Right atrium auricular region (tissue), 2 donors: ENCODE measurements at regions not wholly inside any gene's neighbourhood (a gene's known extent, or its start where the extent isn't known, plus 50 kb on each side); places are given as distances from the start of the nearest gene placed in this dataset.

Experiments
- DNase-seq: peaks from one replicate; pipeline ENCODE4 v3.0.0-alpha.2; 2019; ENCODE audit warnings: low spot score
- H3K27ac ChIP-seq, 2 donors: fragments of 200-600 bp; sonication (generic); 1 replicate in 1 of 2; 2 replicates in 1 of 2; pipeline ENCODE4 v1.5.1; 2016 to 2019
- H3K27me3 ChIP-seq, 2 donors: fragments of 200-600 bp; sonication (generic); one replicate each; pipeline versions ENCODE4 v1.5.1 to v1.6.0; 2017 to 2019
- H3K36me3 ChIP-seq: fragments of 200-600 bp; sonication (generic); one replicate; pipeline ENCODE4 v1.5.1; 2016
- H3K4me1 ChIP-seq, 2 donors: fragments of 200-600 bp; sonication (generic); one replicate each; pipeline versions ENCODE4 v1.5.1 to v1.6.0; 2017 to 2019
- H3K4me3 ChIP-seq, 2 donors: fragments of 200-600 bp; sonication (generic); 1 replicate in 1 of 2; 2 replicates in 1 of 2; pipeline ENCODE4 v1.5.1; 2017 to 2019; ENCODE audit warnings: mild to moderate bottlenecking in 1 of 2, moderate library complexity in 1 of 2
- H3K9me3 ChIP-seq, 2 donors: fragments of 200-600 bp; sonication (generic); one replicate each; pipeline ENCODE4 v1.5.1; 2019
- CTCF ChIP-seq, 2 donors: fragments of 200-600 bp; sonication (generic); IDR thresholded peaks; one replicate each; pipeline ENCODE4 v1.5.1; 2019; ENCODE audit warnings: antibody characterized with exemption in 2 of 2

DNA sequence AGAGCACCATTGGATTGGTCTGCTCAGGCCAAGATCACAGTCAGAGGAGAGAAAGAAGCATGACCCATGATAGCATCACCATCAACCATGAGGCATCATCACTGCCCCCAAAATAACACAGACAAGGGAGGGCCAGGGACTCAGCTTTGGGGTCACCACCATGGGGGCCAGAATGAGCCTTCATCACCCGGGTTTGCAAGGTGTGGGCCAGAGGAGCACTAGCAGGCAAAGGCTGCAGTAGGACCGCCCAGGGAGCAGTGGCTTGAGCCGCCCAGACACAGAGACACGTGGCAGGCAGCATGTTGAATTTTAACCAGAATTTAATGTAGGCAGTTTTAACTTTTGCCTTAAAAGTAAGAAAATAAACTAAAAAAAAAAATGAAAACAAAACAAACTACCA lies 53.7 kb upstream of the TMPRSS2 start:
- H3K9me3 ChIP-seq, result no peaks in the 10 kb centered on the region

GRCh38 chr21:41560661-41561158 lies 52.8 kb upstream of the TMPRSS2 start:
- Histone ChIP-seq H3K27me3 (no peaks in the 10 kb centered on the region), H3K27ac (no peak overlapping the region), H3K4me1 (no peaks in the 10 kb centered on the region), H3K4me3 (no peak overlapping the region), H3K36me3 (no peaks in the 10 kb centered on the region), H3K9me3 (no peaks in the 10 kb centered on the region)
- no peak for DNase-seq
- no peak for TF ChIP-seq CTCF (IDR thresholded peaks at IDR 0.05)

More for the DNA sequence above, 53.7 kb upstream of the TMPRSS2 start:
- TF ChIP-seq CTCF (IDR thresholded peaks at IDR 0.05), result no peak
- no peak overlapping the region for H3K27ac ChIP-seq
- DNase-seq, result no peak
- H3K4me1 ChIP-seq, result no peaks in the 10 kb centered on the region
- no peaks in the 10 kb centered on the region for H3K27me3 ChIP-seq
- H3K4me3 ChIP-seq, result no peak overlapping the region
- no peaks in the 10 kb centered on the region for H3K36me3 ChIP-seq

DNA sequence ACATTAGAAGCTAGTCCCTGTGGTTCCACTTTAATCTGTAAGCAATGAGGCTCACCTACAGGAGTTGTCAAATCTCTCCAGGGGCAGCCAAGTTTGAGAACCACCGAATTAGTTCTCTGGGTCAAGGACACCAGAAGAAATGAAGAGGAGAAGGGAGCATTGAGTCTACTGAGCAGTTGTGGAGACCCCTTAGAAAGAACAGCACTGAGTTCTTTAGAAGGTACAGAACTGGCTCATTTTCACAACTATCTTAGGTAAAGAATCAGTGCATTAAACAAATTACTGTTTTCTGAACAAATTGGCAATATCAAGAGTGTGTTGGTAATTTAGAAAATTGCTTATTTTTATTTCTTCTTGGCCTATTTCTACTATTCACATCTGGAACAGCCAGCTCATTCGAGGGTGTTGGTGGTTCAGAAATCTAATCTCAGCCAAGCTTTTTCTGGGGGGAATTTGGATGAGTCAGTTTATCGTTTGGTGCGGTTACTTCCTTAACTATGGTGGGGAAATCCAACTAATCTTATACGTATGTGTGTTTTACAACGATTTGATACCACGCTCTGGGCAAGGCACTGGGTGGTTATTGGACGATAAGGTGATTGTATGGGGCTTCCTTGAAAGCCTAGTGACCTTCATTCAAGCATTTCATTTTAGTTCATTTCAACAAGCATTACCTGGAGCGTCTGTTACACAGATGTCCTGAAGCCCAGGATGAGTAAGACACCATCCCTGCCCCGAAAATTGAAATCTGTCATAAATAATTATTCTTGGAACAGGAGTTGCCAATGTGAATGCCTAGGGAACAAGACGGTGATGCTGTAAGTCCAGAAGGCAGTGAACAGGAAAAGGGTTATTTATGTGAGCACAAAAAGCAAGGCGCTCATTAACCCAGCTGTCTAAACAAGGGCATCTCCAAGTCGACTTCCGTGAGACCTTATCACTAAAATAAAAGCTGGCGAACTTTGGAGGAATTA lies 52.0 kb upstream of the TMPRSS2 start:
- Histone ChIP-seq H3K27me3 (no peaks in the 10 kb centered on the region), H3K4me1 (no peaks in the 10 kb centered on the region), H3K36me3 (no peaks in the 10 kb centered on the region), H3K27ac (no peak overlapping the region), H3K4me3 (no peak overlapping the region), H3K9me3 (no peaks in the 10 kb centered on the region)
- DNase-seq, result no peak
- no peak for TF ChIP-seq CTCF (IDR thresholded peaks at IDR 0.05)

GRCh38 chr21:41558842-41559241 lies 50.9 kb upstream of the TMPRSS2 start:
- no peaks in the 10 kb centered on the region for H3K36me3 ChIP-seq
- no peaks in the 10 kb centered on the region for H3K4me1 ChIP-seq
- no peaks in the 10 kb centered on the region for H3K9me3 ChIP-seq
- H3K27me3 ChIP-seq, result no peaks in the 10 kb centered on the region
- DNase-seq, result no peak
- no peak overlapping the region for H3K4me3 ChIP-seq
- TF ChIP-seq CTCF (IDR thresholded peaks at IDR 0.05), result no peak
- H3K27ac ChIP-seq, result no peak overlapping the region

DNA sequence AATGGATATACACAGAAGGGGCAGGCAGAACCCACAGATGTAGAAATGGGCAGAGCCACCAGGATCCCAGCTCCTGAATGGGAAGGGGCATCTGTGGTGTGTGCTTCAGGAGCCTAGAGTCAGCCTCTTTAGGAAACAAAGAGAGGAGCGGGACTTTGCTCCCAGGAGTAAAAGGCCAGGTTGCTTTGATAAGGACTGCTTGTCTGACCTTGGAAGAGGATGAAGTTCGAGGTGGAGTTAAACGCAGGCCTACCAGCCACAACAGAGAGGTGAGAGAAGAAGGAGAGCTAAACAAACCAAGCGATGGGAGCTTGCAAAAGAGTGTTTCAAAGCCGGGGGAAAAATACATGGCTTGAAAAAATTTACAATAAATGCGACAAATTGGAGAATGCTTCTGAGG lies 49.9 kb upstream of the TMPRSS2 start:
- H3K27ac ChIP-seq, result no peak overlapping the region

More for the DNA sequence above, 49.9 kb upstream of the TMPRSS2 start:
- Histone ChIP-seq H3K27me3 (no peaks in the 10 kb centered on the region), H3K4me1 (no peaks in the 10 kb centered on the region), H3K9me3 (no peaks in the 10 kb centered on the region), H3K36me3 (no peaks in the 10 kb centered on the region), H3K4me3 (no peak overlapping the region)
- DNase-seq, result no peak
- no peak for TF ChIP-seq CTCF (IDR thresholded peaks at IDR 0.05)
